DND-41 (cell line): ENCODE measurements at regions not wholly inside any gene's neighbourhood (a gene's known extent, or its start where the extent isn't known, plus 50 kb on each side); places are given as distances from the start of the nearest gene placed in this dataset.

Source experiments
- EZH2 ChIP-seq: IDR thresholded peaks from 3 replicates; pipeline ENCODE4 v1.6.1; 2012; ENCODE audit warnings: borderline replicate concordance, low read depth, mild to moderate bottlenecking, moderate library complexity, low read length, inconsistent platforms; ENCODE audit not compliant: severe bottlenecking
- TF ChIP-seq, protein P1 (sequence below): IDR thresholded peaks from 2 replicates; pipeline ENCODE4 v1.5.1; 2012; ENCODE audit warnings: borderline replicate concordance, low read length, moderate library complexity, mild to moderate bottlenecking; ENCODE audit not compliant: poor library complexity, severe bottlenecking; ENCODE audit errors: extremely low read depth

DNA sequence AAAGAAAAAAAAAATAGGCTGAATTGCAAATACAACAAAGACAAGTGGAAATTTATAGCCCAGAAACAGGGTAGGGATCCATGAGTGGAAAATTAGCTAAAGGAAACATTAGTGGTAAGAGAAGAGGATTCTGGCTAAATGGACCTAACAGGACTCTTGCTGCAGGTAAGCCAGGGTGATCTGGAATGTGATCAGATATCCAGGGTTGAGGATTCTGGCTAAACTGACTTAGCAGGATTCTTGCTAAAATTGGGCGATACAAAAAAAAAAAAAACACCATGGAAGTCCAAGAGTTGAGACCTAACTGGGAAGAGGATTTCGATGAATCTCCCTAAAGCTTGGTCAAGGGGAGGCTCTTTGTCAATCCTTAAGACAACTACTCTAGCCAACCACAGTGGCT is 61.7 kb upstream of the ATF7IP2 start:
- TF ChIP-seq EZH2, result no peak
- TF ChIP-seq, protein P1, sequence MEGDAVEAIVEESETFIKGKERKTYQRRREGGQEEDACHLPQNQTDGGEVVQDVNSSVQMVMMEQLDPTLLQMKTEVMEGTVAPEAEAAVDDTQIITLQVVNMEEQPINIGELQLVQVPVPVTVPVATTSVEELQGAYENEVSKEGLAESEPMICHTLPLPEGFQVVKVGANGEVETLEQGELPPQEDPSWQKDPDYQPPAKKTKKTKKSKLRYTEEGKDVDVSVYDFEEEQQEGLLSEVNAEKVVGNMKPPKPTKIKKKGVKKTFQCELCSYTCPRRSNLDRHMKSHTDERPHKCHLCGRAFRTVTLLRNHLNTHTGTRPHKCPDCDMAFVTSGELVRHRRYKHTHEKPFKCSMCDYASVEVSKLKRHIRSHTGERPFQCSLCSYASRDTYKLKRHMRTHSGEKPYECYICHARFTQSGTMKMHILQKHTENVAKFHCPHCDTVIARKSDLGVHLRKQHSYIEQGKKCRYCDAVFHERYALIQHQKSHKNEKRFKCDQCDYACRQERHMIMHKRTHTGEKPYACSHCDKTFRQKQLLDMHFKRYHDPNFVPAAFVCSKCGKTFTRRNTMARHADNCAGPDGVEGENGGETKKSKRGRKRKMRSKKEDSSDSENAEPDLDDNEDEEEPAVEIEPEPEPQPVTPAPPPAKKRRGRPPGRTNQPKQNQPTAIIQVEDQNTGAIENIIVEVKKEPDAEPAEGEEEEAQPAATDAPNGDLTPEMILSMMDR, result no peak
